B cell (primary cell): ENCODE measurements at regions not wholly inside any gene's neighbourhood (a gene's known extent, or its start where the extent isn't known, plus 50 kb on each side); places are given as distances from the start of the nearest gene placed in this dataset.

Experiments
- CTCF ChIP-seq: fragments of 200-600 bp; IDR thresholded peaks from one replicate; pipeline ENCODE4 v1.8.0; 2022; ENCODE audit warnings: antibody characterized with exemption, mild to moderate bottlenecking
- EZH2 ChIP-seq: IDR thresholded peaks from 2 replicates; pipeline ENCODE4 v1.6.1; 2012; ENCODE audit warnings: borderline replicate concordance, low read depth, mild to moderate bottlenecking, moderate library complexity, low read length; ENCODE audit not compliant: insufficient read depth, poor library complexity, severe bottlenecking

GRCh38 chr11:87892291-87892690, 283.0 kb downstream of the RAB38 start:
- TF ChIP-seq CTCF (no peak), EZH2 (no peak)
